ENCODE measurements at regions not wholly inside any gene's neighbourhood (a gene's known extent, or its start where the extent isn't known, plus 50 kb on each side); places are given as distances from the start of the nearest gene placed in this dataset.
"Not testable (repeated sequence)": the region's sequence is repeated elsewhere in the genome, so short reads cannot be mapped to it uniquely, and the experiment has no call there.

DNA sequence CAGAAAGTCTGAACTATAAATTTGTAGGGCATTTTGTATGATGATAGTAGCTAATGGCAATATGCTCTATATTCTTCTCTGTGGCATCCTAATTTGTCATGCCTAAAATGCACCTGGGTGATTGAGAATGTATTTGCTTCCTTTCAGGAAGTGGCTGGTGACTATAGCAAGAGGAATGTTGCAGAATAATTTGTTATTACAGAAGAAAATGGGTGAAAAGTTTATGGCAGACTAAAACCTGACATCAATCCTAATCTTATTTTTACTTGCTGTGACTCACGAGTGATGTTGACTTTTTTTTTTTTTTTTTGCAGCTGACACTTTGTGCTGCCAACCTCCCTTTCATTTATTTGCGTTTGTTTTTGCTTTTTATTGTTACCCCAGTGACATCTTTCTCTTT is 141.1 kb downstream of the MSL3 start:
- H2AFZ ChIP-seq (ENCODE audit: insufficient read depth, low read depth, low read length, poor library complexity, severe bottlenecking): no peak overlapping the region
- peaks cover 8% of the 10 kb centered on the region for H3K4me1 Mint-ChIP-seq
- H3K4me3 Mint-ChIP-seq: no peak overlapping the region
- H3K27me3 Mint-ChIP-seq (ENCODE audit: low read depth in 3 of 3): peaks cover 0 to 7% (median 2%) of the 10 kb centered on the region in 3 donors
- no peak overlapping the region for H3K9ac ChIP-seq (ENCODE audit: insufficient read depth, low read length, poor library complexity, severe bottlenecking)
- no peak overlapping the region for H3K27ac ChIP-seq (ENCODE audit: low read depth in 1 of 2, low read length in 2 of 2)
- peaks cover 0 to 4% (median 0%) of the 10 kb centered on the region in 7 donors for H3K9me3 Mint-ChIP-seq
- no peaks in the 10 kb centered on the region for H3K36me3 ChIP-seq (replicated peaks in 1 of 2; ENCODE audit: control insufficient read depth in 1 of 2, insufficient read depth in 2 of 2, low read length in 2 of 2)
- H3K9me3 ChIP-seq (replicated peaks in 1 of 2; ENCODE audit: control insufficient read depth in 1 of 2, insufficient read depth in 1 of 2, low read length in 2 of 2): no peaks in the 10 kb centered on the region
- no peak overlapping the region for H3K4me2 ChIP-seq (replicated peaks; ENCODE audit: extremely low read depth, low read length, poor library complexity, severe bottlenecking)
- H4K20me1 ChIP-seq (ENCODE audit: insufficient read depth, low read length): no peaks in the 10 kb centered on the region
- intact Hi-C loops (cut with micrococcal nuclease): no loop called here
- H3K36me3 Mint-ChIP-seq: no peaks in the 10 kb centered on the region
- no peak for DNase-seq
- no peaks in the 10 kb centered on the region for H3K4me1 ChIP-seq (ENCODE audit: control insufficient read depth in 1 of 2, insufficient read depth in 2 of 2, low read length in 2 of 2)
- no peak overlapping the region for H3K27ac Mint-ChIP-seq
- no peak overlapping the region for H3K4me3 ChIP-seq (replicated peaks in 1 of 3; ENCODE audit: low read depth in 2 of 3, low read length in 3 of 3)
- TF ChIP-seq, protein P1, sequence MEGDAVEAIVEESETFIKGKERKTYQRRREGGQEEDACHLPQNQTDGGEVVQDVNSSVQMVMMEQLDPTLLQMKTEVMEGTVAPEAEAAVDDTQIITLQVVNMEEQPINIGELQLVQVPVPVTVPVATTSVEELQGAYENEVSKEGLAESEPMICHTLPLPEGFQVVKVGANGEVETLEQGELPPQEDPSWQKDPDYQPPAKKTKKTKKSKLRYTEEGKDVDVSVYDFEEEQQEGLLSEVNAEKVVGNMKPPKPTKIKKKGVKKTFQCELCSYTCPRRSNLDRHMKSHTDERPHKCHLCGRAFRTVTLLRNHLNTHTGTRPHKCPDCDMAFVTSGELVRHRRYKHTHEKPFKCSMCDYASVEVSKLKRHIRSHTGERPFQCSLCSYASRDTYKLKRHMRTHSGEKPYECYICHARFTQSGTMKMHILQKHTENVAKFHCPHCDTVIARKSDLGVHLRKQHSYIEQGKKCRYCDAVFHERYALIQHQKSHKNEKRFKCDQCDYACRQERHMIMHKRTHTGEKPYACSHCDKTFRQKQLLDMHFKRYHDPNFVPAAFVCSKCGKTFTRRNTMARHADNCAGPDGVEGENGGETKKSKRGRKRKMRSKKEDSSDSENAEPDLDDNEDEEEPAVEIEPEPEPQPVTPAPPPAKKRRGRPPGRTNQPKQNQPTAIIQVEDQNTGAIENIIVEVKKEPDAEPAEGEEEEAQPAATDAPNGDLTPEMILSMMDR (IDR thresholded peaks at IDR 0.05): no peak
- H3K79me2 ChIP-seq (ENCODE audit: insufficient read depth, low read length): no peaks in the 10 kb centered on the region
- no peaks in the 10 kb centered on the region for H3K27me3 ChIP-seq (ENCODE audit: control insufficient read depth in 2 of 2, insufficient read depth in 2 of 2, low read length in 2 of 2)
- WGBS (ENCODE audit: insufficient coverage): no CpG with 5 or more reads among the region's 2 CpGs

DNA sequence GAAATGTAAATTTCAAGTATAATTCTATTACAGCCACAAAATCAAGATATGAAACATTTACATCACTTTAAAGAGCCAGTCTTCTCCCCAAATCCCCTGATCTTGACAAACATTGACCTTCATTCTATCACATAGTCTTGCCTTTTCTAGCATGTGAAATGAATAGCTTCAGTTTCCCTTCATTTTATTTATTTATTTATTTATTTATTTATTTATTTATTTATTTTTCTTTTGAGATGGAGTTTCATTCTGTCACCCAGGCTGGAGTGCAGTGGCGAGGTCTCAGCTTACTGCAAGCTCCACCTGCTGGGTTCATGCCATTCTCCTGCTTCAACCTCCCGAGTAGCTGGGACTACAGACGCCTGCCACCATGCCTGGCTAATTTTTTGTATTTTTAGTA is 147.9 kb downstream of the MSL3 start:
- H3K9ac ChIP-seq (ENCODE audit: insufficient read depth, low read length, poor library complexity, severe bottlenecking); H3K27me3 ChIP-seq (ENCODE audit: control insufficient read depth in 2 of 2, insufficient read depth in 2 of 2, low read length in 2 of 2); H3K79me2 ChIP-seq (ENCODE audit: insufficient read depth, low read length); H3K27me3 Mint-ChIP-seq (ENCODE audit: low read depth in 3 of 3); H3K36me3 ChIP-seq (replicated peaks in 1 of 2; ENCODE audit: control insufficient read depth in 1 of 2, insufficient read depth in 2 of 2, low read length in 2 of 2); H3K27ac ChIP-seq (ENCODE audit: low read depth in 1 of 2, low read length in 2 of 2); H3K36me3 Mint-ChIP-seq; H3K9me3 Mint-ChIP-seq; H2AFZ ChIP-seq (ENCODE audit: insufficient read depth, low read depth, low read length, poor library complexity, severe bottlenecking); H3K4me1 ChIP-seq (ENCODE audit: control insufficient read depth in 1 of 2, insufficient read depth in 2 of 2, low read length in 2 of 2); H3K4me3 Mint-ChIP-seq; H3K4me1 Mint-ChIP-seq; H3K4me3 ChIP-seq (replicated peaks in 1 of 3; ENCODE audit: low read depth in 2 of 3, low read length in 3 of 3); intact Hi-C loops (cut with micrococcal nuclease); H3K4me2 ChIP-seq (replicated peaks; ENCODE audit: extremely low read depth, low read length, poor library complexity, severe bottlenecking); DNase-seq; H4K20me1 ChIP-seq (ENCODE audit: insufficient read depth, low read length); H3K9me3 ChIP-seq (replicated peaks in 1 of 2; ENCODE audit: control insufficient read depth in 1 of 2, insufficient read depth in 1 of 2, low read length in 2 of 2): not testable (repeated sequence)
- H3K27ac Mint-ChIP-seq: peak overlapping the region in 1 of 7 donors; percentile 26
- WGBS (ENCODE audit: insufficient coverage): no CpG with 5 or more reads among the region's 3 CpGs
